Peyer's patch (tissue), 4 donors: ENCODE measurements at regions not wholly inside any gene's neighbourhood (a gene's known extent, or its start where the extent isn't known, plus 50 kb on each side); places are given as distances from the start of the nearest gene placed in this dataset.

Experiments used
- POLR2A ChIP-seq, 2 donors: fragments of 450-650 bp; IDR thresholded peaks; one replicate each; pipeline ENCODE4 v1.5.1; 2017; ENCODE audit warnings: antibody characterized with exemption in 2 of 2, mild to moderate bottlenecking in 2 of 2, moderate library complexity in 2 of 2
- TF ChIP-seq, protein P1 (sequence below), 6 experiments: fragments of 450-650 bp in 4 of 6; fragments of 200-600 bp in 2 of 6; sonication (generic) in 1 of 6; IDR thresholded peaks; one replicate each; pipeline ENCODE4 v1.5.1; 2017 to 2019; ENCODE audit warnings: antibody characterized with exemption in 6 of 6, mild to moderate bottlenecking in 3 of 6, moderate library complexity in 1 of 6

DNA sequence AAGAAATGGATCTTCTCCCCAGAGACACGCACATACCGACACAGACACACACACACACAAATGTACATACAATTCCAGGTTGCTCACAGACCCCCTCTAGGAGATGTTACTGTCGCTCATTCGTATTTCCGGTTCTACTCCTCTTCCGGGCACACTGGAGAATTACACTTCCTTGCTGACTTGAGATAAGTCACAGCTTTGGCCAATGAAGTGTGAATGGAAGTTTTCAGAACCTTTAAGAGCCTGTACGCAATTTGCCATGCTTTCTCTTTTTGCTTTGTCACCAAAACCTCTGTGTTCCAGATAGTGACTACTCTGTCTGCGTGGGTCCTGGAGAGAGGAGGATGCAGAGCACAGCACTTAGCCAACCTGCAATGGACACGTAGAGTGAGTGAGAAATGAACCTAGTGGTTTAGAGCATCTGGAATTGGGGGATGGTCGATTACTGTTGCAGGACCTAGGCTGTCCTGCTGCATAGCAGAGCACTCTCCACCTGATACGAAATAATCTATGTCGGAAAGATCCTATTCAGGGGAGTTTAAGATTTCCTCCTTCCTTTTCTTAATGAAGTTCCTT is 239.5 kb upstream of the TET2 start:
- no peak for TF ChIP-seq POLR2A (IDR thresholded peaks at IDR 0.05)
- TF ChIP-seq, protein P1, sequence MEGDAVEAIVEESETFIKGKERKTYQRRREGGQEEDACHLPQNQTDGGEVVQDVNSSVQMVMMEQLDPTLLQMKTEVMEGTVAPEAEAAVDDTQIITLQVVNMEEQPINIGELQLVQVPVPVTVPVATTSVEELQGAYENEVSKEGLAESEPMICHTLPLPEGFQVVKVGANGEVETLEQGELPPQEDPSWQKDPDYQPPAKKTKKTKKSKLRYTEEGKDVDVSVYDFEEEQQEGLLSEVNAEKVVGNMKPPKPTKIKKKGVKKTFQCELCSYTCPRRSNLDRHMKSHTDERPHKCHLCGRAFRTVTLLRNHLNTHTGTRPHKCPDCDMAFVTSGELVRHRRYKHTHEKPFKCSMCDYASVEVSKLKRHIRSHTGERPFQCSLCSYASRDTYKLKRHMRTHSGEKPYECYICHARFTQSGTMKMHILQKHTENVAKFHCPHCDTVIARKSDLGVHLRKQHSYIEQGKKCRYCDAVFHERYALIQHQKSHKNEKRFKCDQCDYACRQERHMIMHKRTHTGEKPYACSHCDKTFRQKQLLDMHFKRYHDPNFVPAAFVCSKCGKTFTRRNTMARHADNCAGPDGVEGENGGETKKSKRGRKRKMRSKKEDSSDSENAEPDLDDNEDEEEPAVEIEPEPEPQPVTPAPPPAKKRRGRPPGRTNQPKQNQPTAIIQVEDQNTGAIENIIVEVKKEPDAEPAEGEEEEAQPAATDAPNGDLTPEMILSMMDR (IDR thresholded peaks at IDR 0.05), result no peak
